Non-pigmented ciliary epithelial cell (primary cell): ENCODE measurements at regions not wholly inside any gene's neighbourhood (a gene's known extent, or its start where the extent isn't known, plus 50 kb on each side); places are given as distances from the start of the nearest gene placed in this dataset.
"Not testable (repeated sequence)": the region's sequence is repeated elsewhere in the genome, so short reads cannot be mapped to it uniquely, and the experiment has no call there.

Source experiments
- DNase-seq: peaks from one replicate; pipeline ENCODE4 v3.0.0-alpha.2; 2010; ENCODE audit warnings: low read depth

DNA sequence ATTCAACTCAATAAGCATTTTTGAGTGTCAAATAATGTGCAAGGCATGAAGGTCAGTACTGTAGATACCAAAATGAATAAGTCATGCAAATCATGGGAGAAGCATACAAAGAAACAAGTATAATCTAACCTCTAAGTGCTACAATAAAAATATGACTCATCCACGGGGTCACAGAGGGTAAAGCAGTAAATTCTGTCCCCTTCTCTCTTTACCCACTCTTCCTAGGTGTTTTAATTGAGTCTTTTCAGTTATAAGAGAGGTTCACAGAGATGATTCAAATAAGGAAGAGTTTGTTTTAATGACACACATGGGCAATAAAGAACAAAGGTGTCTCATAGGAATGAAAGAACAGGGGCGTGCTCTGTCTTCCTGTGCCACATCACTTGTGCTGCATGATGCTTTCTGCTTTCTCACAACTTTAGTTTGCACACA, 71.5 kb upstream of the DAAM1 start:
- no peak for DNase-seq

GRCh38 chr14:59117754-59118528, 70.5 kb upstream of the DAAM1 start:
- DNase-seq, result no peak

- DNase-seq, result no peak
Measured at GRCh38 chr14:59120921-59121320, 67.5 kb upstream of the DAAM1 start.

- no peak for DNase-seq
Measured at GRCh38 chr14:59123531-59123930, 64.9 kb upstream of the DAAM1 start.

GRCh38 chr14:59123975-59124374, 64.5 kb upstream of the DAAM1 start:
- peak; percentile 11 for DNase-seq

GRCh38 chr14:59125156-59125555, 63.3 kb upstream of the DAAM1 start:
- no peak for DNase-seq

DNA sequence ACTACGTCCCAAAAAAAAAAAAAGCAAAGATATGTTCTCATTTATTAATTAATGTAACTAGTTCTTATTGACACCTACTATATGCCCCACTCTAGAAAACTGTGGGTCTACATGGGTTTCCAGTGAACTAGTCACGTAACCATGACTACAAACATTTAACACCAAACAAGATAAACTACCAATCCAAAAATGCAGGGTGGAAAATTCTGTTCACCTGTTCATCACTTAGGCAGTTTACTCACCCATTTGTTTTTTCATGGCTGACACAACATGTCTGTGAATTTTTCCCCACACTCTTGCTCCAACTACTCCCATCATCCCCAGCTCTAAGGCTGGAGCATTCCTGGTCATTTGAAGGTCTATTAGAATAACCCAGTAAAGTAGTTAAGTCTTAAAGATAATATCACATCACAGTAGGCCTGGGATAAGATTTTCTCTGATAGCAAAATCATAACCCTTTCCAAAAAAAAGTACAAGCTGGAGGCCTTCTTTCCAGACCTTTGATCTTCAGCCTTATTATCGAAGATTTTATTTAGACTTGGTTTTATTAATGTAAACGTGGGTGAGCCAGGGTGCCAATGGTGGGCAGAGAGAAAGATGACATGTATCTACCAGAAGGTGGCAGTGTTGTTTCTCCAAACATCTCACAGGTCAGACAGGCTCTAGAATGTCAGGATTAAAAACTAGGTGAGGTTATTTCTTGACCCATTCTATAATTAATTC, 61.6 kb upstream of the DAAM1 start:
- DNase-seq, result peak; percentile 14

- DNase-seq, result no peak
Measured at GRCh38 chr14:59127437-59127732, 61.1 kb upstream of the DAAM1 start.

DNA sequence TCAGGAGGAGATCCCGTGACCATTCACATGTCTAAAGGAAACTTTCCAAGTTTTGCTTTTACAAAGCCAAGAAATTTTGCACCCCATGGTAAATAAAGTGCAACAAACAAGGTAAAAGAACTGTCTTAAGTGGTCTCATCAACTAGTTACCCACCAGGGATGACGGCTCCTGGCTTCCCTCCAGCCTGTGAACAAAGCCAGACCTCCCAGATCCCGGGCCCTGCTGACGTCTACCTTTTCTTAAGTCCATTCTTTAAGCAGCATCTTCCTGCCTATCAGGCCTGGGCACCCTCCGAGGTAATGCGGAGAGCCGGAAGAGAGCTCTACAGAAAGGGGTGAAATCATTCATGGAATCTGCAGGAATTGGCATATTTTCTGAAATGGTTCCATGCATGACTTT, 58.0 kb upstream of the DAAM1 start:
- DNase-seq, result no peak

- no peak for DNase-seq
Measured at GRCh38 chr14:59131938-59132795, 56.3 kb upstream of the DAAM1 start.

DNA sequence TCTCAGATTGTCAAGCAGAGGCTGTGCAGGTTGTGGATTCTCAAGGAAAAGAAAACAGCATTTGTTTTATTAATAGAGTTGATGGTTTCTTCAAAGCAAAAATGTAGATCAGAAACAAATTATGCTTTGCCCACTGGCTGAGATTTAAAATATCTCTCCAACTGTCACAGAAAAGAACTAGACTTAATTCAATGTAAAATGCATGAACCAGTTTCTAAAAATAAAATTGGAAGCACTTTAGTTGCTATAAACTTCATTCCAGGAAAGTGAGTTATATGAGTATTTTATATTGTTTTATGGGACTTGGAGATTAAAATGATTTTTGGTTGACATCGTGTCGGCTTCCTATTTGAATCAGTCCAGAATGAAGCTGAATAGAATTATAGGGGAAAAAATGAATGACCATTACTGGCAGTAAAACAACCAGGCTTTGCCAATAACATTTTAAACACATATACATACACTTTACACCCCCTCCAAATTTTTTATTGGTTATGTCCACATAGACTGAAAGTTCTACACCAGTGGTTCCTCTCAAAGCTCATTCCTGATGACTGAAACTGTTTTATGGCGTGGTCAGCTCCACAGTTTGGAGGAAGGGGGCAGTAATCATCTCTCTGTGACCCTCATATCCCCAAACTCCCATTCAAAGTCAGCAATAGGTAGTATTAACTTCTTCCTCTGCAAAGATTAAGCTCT, 55.5 kb upstream of the DAAM1 start:
- no peak for DNase-seq

- no peak for DNase-seq
Measured at GRCh38 chr14:59133709-59134108, 54.8 kb upstream of the DAAM1 start.

DNA sequence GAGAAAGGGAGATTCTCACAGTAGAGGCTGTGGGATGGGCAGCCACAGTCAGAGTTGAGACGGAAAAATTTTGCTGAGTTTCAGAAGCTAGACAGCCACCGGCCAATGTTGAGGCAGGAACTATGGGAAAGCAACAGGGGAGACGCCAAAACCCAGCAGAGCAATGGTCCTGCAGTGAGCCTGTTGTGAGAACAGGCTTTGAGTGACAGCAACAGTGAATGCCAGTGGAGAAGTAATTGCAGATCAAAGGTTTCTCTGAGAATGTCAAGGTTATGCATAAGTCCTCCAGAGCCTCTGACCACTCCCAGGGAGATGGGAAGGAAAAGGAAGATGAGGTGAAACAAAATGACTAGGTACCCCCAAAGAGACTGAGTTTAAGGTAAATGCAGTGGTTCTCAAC, 54.2 kb upstream of the DAAM1 start:
- DNase-seq, result no peak

DNA sequence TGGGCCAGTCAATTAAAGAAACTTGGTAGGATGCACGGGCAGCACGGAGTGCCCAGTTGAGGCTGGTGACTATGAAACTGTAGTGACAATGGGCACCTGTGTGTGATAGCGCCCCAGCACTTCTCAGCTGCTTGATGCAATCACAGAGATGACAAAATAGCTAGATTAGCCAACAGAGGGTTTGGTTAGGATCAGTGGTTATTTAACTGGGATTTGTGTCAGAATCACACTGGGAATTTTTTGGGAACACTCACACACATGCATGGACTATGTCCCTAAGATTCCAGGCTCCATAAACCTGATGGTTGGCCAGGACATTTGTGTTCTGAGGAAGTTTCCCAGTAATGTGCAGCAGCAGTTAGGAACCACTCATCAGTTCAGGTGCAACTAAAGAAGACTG, 51.2 kb upstream of the DAAM1 start:
- no peak for DNase-seq

DNA sequence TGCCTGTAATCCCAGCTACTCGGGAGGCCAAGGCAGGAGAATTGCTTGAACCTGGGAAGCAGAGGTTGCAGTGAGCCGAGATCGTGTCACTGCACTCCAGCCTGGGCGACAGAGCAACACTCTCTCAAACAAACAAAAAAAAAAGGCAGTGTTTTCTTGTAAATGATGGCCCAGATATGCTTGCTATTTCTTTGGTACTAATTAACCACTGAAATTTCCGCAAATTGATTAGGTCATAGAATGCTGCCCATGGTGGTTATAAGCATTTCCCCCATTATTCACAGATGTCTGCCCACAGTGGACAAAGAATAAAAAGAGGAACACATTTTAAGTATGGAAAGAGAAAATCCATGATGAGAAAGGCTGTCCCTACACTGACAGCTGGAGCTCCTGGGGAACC, 49.9 kb upstream of the DAAM1 start:
- not testable (repeated sequence) for DNase-seq
